ENCODE measurements at regions not wholly inside any gene's neighbourhood (a gene's known extent, or its start where the extent isn't known, plus 50 kb on each side); places are given as distances from the start of the nearest gene placed in this dataset.

- TF ChIP-seq POLR2A (IDR thresholded peaks at IDR 0.05; ENCODE audit: low read depth, low read length) (no peak), POLR2AphosphoS5 (IDR thresholded peaks at IDR 0.05; ENCODE audit: low read depth, low read length) (no peak)
Measured at GRCh38 chr14:101464310-101464983, 96.8 kb upstream of the DIO3 start.
